ENCODE measurements at regions not wholly inside any gene's neighbourhood (a gene's known extent, or its start where the extent isn't known, plus 50 kb on each side); places are given as distances from the start of the nearest gene placed in this dataset.

DNA sequence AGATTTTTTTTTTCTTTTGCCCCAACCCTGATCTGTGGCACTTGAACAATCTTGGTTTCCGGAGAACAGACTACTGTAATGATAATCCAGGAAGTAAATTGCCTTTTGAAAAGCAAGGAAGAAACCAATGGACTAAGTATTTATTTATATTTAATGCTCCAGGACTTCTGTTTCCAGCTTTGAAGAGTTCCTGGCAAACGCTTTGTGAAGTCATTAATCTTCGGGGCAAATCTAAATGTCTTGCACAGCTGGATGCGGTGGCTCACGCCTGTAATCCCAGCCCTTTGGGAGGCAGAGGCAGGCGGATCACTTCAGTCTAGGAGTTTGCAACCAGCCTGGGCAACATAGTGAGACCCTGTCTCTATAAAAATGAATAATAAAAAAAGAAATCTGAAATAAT is 135.1 kb upstream of the GATA6 start:
- Histone ChIP-seq H3K4me3 (ENCODE audit: low read depth, low read length, poor library complexity, severe bottlenecking) (no peak overlapping the region), H3K4me1 (ENCODE audit: insufficient read depth, low read length, poor library complexity, severe bottlenecking) (no peaks in the 10 kb centered on the region), H3K36me3 (ENCODE audit: insufficient read depth, low read length, poor library complexity, severe bottlenecking) (no peaks in the 10 kb centered on the region), H3K27ac (ENCODE audit: low read depth, low read length, poor library complexity, severe bottlenecking) (no peak overlapping the region), H3K9me3 (ENCODE audit: low read depth, low read length, poor library complexity, severe bottlenecking) (no peaks in the 10 kb centered on the region), H3K27me3 (replicated peaks; ENCODE audit: insufficient read depth, low read depth, low read length, poor library complexity) (no peaks in the 10 kb centered on the region)
- CTCF ChIA-PET = no interaction called here
- TF ChIP-seq, protein P1, sequence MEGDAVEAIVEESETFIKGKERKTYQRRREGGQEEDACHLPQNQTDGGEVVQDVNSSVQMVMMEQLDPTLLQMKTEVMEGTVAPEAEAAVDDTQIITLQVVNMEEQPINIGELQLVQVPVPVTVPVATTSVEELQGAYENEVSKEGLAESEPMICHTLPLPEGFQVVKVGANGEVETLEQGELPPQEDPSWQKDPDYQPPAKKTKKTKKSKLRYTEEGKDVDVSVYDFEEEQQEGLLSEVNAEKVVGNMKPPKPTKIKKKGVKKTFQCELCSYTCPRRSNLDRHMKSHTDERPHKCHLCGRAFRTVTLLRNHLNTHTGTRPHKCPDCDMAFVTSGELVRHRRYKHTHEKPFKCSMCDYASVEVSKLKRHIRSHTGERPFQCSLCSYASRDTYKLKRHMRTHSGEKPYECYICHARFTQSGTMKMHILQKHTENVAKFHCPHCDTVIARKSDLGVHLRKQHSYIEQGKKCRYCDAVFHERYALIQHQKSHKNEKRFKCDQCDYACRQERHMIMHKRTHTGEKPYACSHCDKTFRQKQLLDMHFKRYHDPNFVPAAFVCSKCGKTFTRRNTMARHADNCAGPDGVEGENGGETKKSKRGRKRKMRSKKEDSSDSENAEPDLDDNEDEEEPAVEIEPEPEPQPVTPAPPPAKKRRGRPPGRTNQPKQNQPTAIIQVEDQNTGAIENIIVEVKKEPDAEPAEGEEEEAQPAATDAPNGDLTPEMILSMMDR (conservative IDR thresholded peaks at IDR 0.05; ENCODE audit: low read depth, low read length) = no peak
- TF ChIP-seq EZH2 (IDR thresholded peaks at IDR 0.05; ENCODE audit: borderline replicate concordance, low read depth, low read length, poor library complexity, severe bottlenecking) = no peak
- POLR2A ChIA-PET (ENCODE audit: low non-redundant PET) = no interaction called here
- intact Hi-C loops (cut with micrococcal nuclease; ENCODE audit: unreplicated experiment) = loop anchor here (10.0 kb wide), 1 partner anchor 419 kb away; the partner anchor contains the start of gene SNRPD1
- peak; percentile 89 for DNase-seq (ENCODE audit: low spot score)
- no TSS peak for BruUV-seq (replicated peaks)

DNA sequence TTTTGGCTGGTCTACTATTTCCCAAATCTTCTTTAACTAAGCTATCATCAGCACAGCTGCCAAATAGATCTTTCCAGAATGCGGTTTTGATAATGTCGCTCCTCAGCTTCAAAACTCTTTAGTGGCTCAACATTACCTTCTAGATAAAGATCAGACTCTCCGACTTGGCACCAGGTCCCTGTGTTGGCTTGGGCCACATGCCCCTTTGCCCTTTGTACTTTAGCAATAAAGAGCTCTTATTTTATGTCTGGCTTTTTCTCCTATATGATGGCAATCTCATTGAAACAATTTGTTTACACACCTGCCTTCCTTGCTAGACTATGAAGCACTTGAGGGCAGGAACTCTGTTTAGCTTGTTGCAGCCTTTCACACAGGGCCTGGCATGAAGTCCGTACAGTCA is 128.9 kb upstream of the GATA6 start:
- Histone ChIP-seq H3K27me3 (replicated peaks; ENCODE audit: insufficient read depth, low read depth, low read length, poor library complexity) (no peaks in the 10 kb centered on the region), H3K36me3 (ENCODE audit: insufficient read depth, low read length, poor library complexity, severe bottlenecking) (no peaks in the 10 kb centered on the region), H3K9me3 (ENCODE audit: low read depth, low read length, poor library complexity, severe bottlenecking) (no peaks in the 10 kb centered on the region), H3K4me1 (ENCODE audit: insufficient read depth, low read length, poor library complexity, severe bottlenecking) (no peaks in the 10 kb centered on the region), H3K4me3 (ENCODE audit: low read depth, low read length, poor library complexity, severe bottlenecking) (no peak overlapping the region), H3K27ac (ENCODE audit: low read depth, low read length, poor library complexity, severe bottlenecking) (no peak overlapping the region)
- TF ChIP-seq, protein P1 (conservative IDR thresholded peaks at IDR 0.05; ENCODE audit: low read depth, low read length) = no peak
- no peak for TF ChIP-seq EZH2 (IDR thresholded peaks at IDR 0.05; ENCODE audit: borderline replicate concordance, low read depth, low read length, poor library complexity, severe bottlenecking)
- ChIA-PET CTCF (no interaction called here), POLR2A (ENCODE audit: low non-redundant PET) (no interaction called here)
- DNase-seq (ENCODE audit: low spot score) = no peak
- intact Hi-C loops (cut with micrococcal nuclease; ENCODE audit: unreplicated experiment) = no loop called here
- no TSS peak for BruUV-seq (replicated peaks)

DNA sequence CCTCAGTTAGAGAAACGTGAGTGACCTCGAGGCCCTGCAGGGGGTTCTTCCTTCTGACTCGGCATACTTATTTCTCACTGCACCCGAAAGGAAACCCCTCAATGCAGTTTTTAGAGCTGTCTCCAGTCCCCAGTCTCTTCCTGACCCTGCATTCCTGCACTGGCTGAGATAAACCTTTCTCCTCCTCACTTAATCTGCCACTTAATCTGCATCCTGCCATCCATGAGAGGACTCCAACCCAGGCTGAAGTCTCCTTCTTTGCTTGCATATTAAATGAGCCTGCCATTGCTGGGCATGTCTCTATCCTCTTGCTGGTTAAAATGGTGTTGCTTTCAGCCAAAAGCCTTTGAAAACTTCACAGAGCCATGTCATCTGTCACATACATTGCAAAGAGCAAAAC is 125.6 kb upstream of the GATA6 start:
- TF ChIP-seq, protein P1 (conservative IDR thresholded peaks at IDR 0.05; ENCODE audit: low read depth, low read length) = no peak
- TF ChIP-seq EZH2 (IDR thresholded peaks at IDR 0.05; ENCODE audit: borderline replicate concordance, low read depth, low read length, poor library complexity, severe bottlenecking) = no peak
- POLR2A ChIA-PET (ENCODE audit: low non-redundant PET) = no interaction called here
- no peaks in the 10 kb centered on the region for H3K27me3 ChIP-seq (replicated peaks; ENCODE audit: insufficient read depth, low read depth, low read length, poor library complexity)
- H3K27ac ChIP-seq (ENCODE audit: low read depth, low read length, poor library complexity, severe bottlenecking) = no peak overlapping the region
- BruUV-seq (replicated peaks) = no TSS peak
- no peaks in the 10 kb centered on the region for H3K36me3 ChIP-seq (ENCODE audit: insufficient read depth, low read length, poor library complexity, severe bottlenecking)
- DNase-seq (ENCODE audit: low spot score) = no peak
- H3K4me3 ChIP-seq (ENCODE audit: low read depth, low read length, poor library complexity, severe bottlenecking) = no peak overlapping the region
- no peaks in the 10 kb centered on the region for H3K9me3 ChIP-seq (ENCODE audit: low read depth, low read length, poor library complexity, severe bottlenecking)
- no peaks in the 10 kb centered on the region for H3K4me1 ChIP-seq (ENCODE audit: insufficient read depth, low read length, poor library complexity, severe bottlenecking)
- intact Hi-C loops (cut with micrococcal nuclease; ENCODE audit: unreplicated experiment) = no loop called here
- CTCF ChIA-PET = no interaction called here

Measured in A673 (cell line).